IgD-negative memory B cell (primary cell): ENCODE measurements at regions not wholly inside any gene's neighbourhood (a gene's known extent, or its start where the extent isn't known, plus 50 kb on each side); places are given as distances from the start of the nearest gene placed in this dataset.

Experiments used
- H3K27ac Mint-ChIP-seq, 3 donors: one replicate each; pipeline ENCODE4 v1.8.0; 2020 to 2022; ENCODE audit warnings: mild to moderate bottlenecking in 3 of 3, mixed read lengths in 3 of 3, moderate library complexity in 1 of 3
- H3K27me3 Mint-ChIP-seq: one replicate; pipeline ENCODE4 v1.8.0; 2021; ENCODE audit warnings: mixed read lengths
- H3K36me3 Mint-ChIP-seq: one replicate; pipeline ENCODE4 v1.8.0; 2020; ENCODE audit warnings: mild to moderate bottlenecking, mixed read lengths
- H3K4me1 Mint-ChIP-seq, 3 donors: one replicate each; pipeline ENCODE4 v1.8.0; 2020 to 2022; ENCODE audit warnings: mixed read lengths in 3 of 3, mild to moderate bottlenecking in 1 of 3
- H3K4me3 Mint-ChIP-seq, 4 donors: one replicate each; pipeline ENCODE4 v1.8.0; 2020 to 2022; ENCODE audit warnings: mild to moderate bottlenecking in 4 of 4, mixed read lengths in 4 of 4, moderate library complexity in 3 of 4
- H3K9me3 Mint-ChIP-seq, 3 donors: one replicate each; pipeline ENCODE4 v1.8.0; 2020 to 2021; ENCODE audit warnings: mixed read lengths in 3 of 3, mild to moderate bottlenecking in 1 of 3

DNA sequence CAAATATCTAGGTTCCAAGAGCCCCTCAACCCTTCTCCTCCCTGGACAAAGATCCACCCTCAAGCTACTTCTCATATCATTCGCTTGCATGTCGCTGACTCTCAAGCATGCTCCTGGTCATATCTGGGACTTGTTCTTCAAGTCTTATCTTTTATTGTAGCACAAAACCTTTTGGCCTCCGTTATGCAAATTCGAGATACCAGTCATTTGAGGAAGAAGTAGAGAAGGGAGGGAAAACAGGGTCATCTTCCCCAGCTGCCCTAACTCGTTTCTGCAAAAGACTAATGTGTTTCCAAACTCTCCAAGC, 63.8 kb upstream of the ETS2 start:
- Mint-ChIP-seq H3K27ac (no peak overlapping the region), H3K9me3 (peaks cover 0 to 8% (median 0%) of the 10 kb centered on the region in 3 donors), H3K36me3 (no peaks in the 10 kb centered on the region), H3K4me3 (no peak overlapping the region), H3K4me1 (peaks cover 0 to 12% (median 0%) of the 10 kb centered on the region in 3 donors), H3K27me3 (peaks cover 4% of the 10 kb centered on the region)

DNA sequence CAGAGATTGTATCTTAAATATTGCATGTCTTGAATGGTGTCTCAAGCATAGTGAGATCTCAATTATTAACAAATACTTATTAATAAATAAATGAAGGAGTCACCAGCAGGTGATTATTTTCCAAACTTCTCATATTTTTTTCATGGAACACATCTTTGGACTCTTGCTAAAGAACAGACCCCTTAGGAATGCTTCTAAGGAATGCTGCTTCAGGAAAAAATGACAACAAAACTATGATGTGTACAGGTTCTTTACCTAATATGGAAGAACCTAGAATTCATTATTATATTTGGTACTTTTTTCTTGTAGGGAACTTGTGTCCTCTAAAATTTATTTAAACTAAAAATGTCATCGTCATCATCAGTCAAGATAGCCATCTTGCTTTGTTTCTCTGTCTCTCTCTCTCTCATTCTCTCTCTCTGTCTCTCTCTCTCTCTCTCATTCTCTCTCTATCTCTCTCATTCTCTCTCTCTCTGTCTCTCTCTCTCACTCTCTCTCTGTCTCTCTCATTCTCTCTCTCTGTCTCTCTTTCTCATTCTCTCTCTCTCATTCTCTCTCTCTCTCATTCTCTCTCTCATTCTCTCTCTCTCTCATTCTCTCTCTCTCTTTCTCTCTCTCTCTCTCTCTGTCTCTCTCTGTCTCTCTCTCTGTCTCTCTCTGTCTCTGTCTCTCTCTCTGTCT, 63.0 kb upstream of the ETS2 start:
- Mint-ChIP-seq H3K9me3 (peaks cover 0 to 8% (median 0%) of the 10 kb centered on the region in 3 donors), H3K36me3 (no peaks in the 10 kb centered on the region), H3K4me1 (peaks cover 0 to 12% (median 0%) of the 10 kb centered on the region in 3 donors), H3K27ac (peak overlapping the region in 1 of 3 donors; percentile 73), H3K27me3 (peaks cover 4% of the 10 kb centered on the region), H3K4me3 (no peak overlapping the region)

DNA sequence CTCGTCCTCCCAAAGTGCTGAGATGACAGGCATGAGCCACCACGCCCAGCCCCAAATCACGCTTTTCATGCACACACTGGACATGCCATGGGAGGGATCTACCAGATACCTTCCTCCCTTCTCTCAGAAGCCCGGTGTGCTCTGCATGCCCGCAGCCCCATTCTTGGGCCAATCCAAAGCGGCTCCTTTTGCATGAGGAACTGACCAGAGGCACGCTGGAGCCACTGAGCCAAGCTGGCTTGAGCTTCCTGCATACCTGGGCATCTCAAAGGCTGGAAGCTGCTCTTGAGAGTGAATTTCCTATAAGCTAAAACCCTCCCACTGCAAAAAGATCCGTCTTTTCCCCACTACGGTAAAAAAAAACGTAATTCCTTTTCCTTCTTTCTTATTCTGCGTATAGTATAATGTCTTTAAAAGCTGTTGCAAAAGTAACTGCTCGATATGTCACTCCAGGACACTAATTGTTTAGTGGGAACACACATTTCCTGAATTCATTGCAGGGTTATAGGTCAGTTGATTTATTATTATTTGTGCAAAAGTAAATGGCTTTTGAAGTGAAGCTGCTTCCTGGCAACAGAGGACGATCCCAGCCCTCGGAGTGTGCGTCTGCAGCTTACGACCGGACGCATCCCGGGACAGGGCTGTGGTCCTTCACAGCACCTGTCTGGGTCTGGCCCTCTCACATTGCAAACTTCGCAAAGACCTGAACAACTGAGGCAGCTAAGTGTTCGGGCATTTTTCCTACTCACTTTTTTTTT, 61.8 kb upstream of the ETS2 start:
- no peak overlapping the region for H3K27ac Mint-ChIP-seq
- peaks cover 0 to 3% (median 0%) of the 10 kb centered on the region in 3 donors for H3K9me3 Mint-ChIP-seq
- no peaks in the 10 kb centered on the region for H3K36me3 Mint-ChIP-seq
- peaks cover 7% of the 10 kb centered on the region for H3K27me3 Mint-ChIP-seq
- H3K4me3 Mint-ChIP-seq, result no peak overlapping the region
- peaks cover 0 to 12% (median 0%) of the 10 kb centered on the region in 3 donors for H3K4me1 Mint-ChIP-seq

DNA sequence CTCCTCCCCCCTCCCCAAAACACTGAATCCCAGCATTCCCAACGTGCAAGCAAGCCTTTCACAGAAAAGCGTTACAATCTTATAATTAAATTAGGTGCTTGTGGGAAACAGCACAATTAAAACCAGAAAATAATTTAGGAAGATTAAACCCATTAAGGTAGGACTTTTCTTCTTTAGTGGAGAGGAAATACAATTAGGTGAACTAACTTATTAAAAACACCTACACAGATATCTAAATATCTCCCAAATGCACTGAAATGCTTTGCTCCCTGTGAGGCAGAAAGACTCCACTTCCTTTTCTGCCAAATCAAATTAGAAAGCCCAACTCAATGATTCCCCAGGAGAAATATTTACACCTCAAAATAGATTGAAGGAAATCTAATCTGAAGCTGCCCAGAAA, 60.9 kb upstream of the ETS2 start:
- H3K9me3 Mint-ChIP-seq, result peaks cover 0 to 3% (median 0%) of the 10 kb centered on the region in 3 donors
- H3K4me1 Mint-ChIP-seq, result peaks cover 0 to 12% (median 0%) of the 10 kb centered on the region in 3 donors
- no peaks in the 10 kb centered on the region for H3K36me3 Mint-ChIP-seq
- no peak overlapping the region for H3K27ac Mint-ChIP-seq
- no peak overlapping the region for H3K4me3 Mint-ChIP-seq
- peaks cover 10% of the 10 kb centered on the region for H3K27me3 Mint-ChIP-seq

DNA sequence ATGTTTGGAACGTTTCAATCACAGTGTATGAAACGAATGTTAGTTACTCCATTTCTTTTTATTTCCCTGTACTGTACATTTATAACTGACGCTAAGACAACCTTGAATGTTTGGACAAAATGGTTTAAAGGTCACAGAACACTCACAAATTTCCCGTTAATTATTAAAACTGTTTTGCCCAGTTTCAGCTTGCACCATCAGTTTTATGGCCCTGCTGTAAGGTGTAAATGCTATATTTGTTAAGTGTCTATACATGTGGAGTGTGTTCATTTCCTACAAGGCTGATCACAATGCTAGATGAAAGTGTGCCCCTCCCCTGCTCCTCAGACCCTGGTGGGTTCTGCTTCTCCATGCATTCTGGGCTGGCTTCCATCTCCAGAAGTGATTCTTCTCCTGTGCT, 57.9 kb upstream of the ETS2 start:
- Mint-ChIP-seq H3K36me3 (no peaks in the 10 kb centered on the region), H3K27me3 (peaks cover 29% of the 10 kb centered on the region), H3K4me1 (peaks cover 0 to 5% (median 0%) of the 10 kb centered on the region in 3 donors), H3K9me3 (peaks cover 0 to 3% (median 0%) of the 10 kb centered on the region in 3 donors), H3K27ac (no peak overlapping the region), H3K4me3 (peak overlapping the region in 1 of 4 donors; percentile 8)

DNA sequence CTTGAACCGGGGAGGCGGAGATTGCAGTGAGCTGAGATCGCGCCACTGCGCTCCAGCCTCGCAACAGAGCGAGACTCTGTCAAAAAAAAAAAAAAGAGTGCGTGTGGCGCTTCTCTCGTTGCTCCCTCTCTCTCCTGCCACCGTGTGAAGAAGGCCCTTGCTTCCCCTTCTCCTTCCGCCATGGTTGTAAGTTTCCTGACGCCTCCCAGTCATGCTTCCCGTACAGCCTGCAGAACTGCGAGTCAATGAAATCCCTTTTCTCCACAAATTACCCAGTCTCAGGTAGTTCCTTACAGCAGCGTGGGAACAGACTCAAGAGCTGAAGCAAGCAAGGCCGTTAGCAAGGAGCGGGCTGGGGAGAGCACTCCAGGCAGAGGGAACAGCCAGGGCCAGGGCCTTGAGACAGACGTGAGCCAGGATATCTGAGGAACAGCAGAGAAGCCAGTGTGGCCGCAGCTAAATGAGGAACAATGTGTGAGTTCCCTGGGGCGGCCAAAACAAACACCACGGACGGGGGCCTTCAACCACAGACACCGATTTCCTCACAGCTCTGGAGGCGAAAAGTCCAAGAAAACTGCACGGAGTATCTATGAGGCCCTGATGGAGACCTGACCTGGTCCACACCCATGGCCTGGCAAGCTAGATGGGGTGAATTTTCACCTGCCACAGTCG, 54.2 kb upstream of the ETS2 start:
- peaks cover 0 to 7% (median 0%) of the 10 kb centered on the region in 3 donors for H3K4me1 Mint-ChIP-seq
- H3K36me3 Mint-ChIP-seq, result no peaks in the 10 kb centered on the region
- H3K27ac Mint-ChIP-seq, result peak overlapping the region in 1 of 3 donors; percentile 83
- H3K4me3 Mint-ChIP-seq, result peak overlapping the region in 1 of 4 donors; percentile 22
- H3K27me3 Mint-ChIP-seq, result peaks cover 34% of the 10 kb centered on the region
- peaks cover 0 to 3% (median 0%) of the 10 kb centered on the region in 3 donors for H3K9me3 Mint-ChIP-seq

DNA sequence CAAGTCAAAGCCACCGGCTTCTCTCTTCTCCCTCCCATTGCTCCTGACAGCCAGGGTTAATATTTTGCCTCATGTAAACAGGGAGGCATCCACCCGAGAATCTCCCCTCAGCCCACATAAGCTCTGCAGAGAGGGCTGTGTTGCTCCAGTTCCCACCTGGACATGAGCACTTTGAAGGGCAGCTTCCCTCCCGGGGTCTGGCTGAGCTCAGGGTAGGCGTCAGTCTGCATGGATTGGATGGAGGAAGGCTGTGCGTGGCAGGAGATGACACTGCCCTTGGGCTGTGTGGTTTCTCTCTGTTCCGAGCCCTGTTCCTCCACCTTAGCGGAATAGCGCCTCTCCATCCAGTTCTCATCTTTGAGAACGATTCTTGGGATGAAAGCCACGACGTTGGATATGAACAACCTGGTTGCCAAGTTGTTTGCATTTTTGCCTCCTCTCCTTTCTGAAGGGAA, 53.7 kb upstream of the ETS2 start:
- H3K27me3 Mint-ChIP-seq, result peaks cover 34% of the 10 kb centered on the region
- H3K9me3 Mint-ChIP-seq, result no peaks in the 10 kb centered on the region
- no peak overlapping the region for H3K27ac Mint-ChIP-seq
- H3K4me1 Mint-ChIP-seq, result peaks cover 0 to 7% (median 0%) of the 10 kb centered on the region in 3 donors
- no peaks in the 10 kb centered on the region for H3K36me3 Mint-ChIP-seq
- no peak overlapping the region for H3K4me3 Mint-ChIP-seq

DNA sequence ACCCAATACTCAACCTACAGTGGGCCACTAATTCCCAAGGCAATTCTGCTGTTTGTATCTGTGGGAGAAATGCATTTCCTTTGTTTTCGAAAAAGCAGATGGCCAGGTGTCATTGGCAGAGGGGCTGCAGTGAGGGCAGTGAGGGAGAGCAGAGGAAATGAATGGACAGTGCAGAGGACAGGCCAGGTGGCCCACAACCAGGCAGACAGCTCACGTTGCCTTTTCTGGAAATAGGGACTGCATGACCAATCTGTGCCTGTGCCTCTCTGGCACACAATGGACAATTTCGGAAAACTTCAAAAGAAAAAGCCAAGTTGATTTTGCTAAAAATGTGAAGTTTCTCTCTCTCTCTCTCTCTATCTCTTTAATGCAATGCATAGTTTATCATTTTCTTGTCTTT, 52.6 kb upstream of the ETS2 start:
- H3K27ac Mint-ChIP-seq, result no peak overlapping the region
- H3K36me3 Mint-ChIP-seq, result no peaks in the 10 kb centered on the region
- H3K9me3 Mint-ChIP-seq, result no peaks in the 10 kb centered on the region
- peaks cover 39% of the 10 kb centered on the region for H3K27me3 Mint-ChIP-seq
- H3K4me1 Mint-ChIP-seq, result peaks cover 0 to 7% (median 0%) of the 10 kb centered on the region in 3 donors
- no peak overlapping the region for H3K4me3 Mint-ChIP-seq

DNA sequence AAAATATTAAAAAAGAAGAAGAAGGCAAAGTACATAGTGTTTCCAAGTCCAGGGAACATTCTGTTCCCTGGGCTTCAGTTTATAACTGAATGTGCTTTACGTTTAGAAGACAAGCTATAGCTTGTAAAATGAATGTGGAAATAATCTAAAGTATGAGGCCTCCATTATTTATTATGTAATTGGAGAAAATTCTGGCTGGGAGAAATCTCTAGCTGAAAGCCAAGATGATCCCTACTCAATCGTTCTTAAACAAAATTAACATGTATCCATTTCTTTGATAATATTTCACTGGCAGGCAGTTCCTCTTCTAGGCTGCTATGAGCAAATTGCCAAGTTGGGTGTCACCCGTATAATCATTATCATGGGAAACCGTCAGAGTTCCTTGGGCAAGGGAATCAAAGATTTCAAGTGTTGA, 52.2 kb upstream of the ETS2 start:
- peaks cover 36% of the 10 kb centered on the region for H3K27me3 Mint-ChIP-seq
- H3K9me3 Mint-ChIP-seq, result no peaks in the 10 kb centered on the region
- H3K4me1 Mint-ChIP-seq, result peaks cover 0 to 7% (median 0%) of the 10 kb centered on the region in 3 donors
- no peaks in the 10 kb centered on the region for H3K36me3 Mint-ChIP-seq
- no peak overlapping the region for H3K4me3 Mint-ChIP-seq
- H3K27ac Mint-ChIP-seq, result no peak overlapping the region
